H1 (cell line): ENCODE measurements at regions not wholly inside any gene's neighbourhood (a gene's known extent, or its start where the extent isn't known, plus 50 kb on each side); places are given as distances from the start of the nearest gene placed in this dataset.

Experiments used
- CTCF ChIA-PET: fragments of 300-600 bp; sonication (Branson Sonifier 250); formaldehyde crosslinking; loops from one replicate; lab custom pipeline; 2021; ENCODE audit not compliant: partially characterized antibody; lab: Charles Lee
- POLR2A ChIA-PET: fragments of 300-600 bp; sonication (Branson Sonifier 250); formaldehyde crosslinking; loops from one replicate; lab custom pipeline; 2021; ENCODE audit warnings: inconsistent platforms; ENCODE audit not compliant: partially characterized antibody; lab: Charles Lee
- DNase-seq, 2 experiments: peaks; one replicate each; pipeline versions ENCODE4 v3.0.0 to v3.0.0-alpha.2; 2010 to 2022; ENCODE audit warnings: low spot score in 2 of 2, low read depth in 1 of 2, mixed read lengths in 1 of 2
- FAIRE-seq: peaks from 2 replicates; lab custom pipeline; 2011; peaks lifted over from hg19 to GRCh38; lab: Jason Lieb, UNC
- H2AFZ ChIP-seq: 2 replicates; pipeline ENCODE4 v1.8.1; 2012; ENCODE audit warnings: low read length, inconsistent platforms
- H2AK5ac ChIP-seq: 2 replicates; pipeline ENCODE4 v1.6.1; 2013; ENCODE audit warnings: low read depth, low read length
- H2BK120ac ChIP-seq: replicated peaks from 2 replicates; pipeline ENCODE3; 2013; ENCODE audit warnings: low read depth, low read length, inconsistent platforms
- H2BK12ac ChIP-seq: 2 replicates; pipeline ENCODE4 v1.6.1; 2013; ENCODE audit warnings: low read depth, low read length
- H2BK15ac ChIP-seq: 2 replicates; pipeline ENCODE4 v1.6.1; 2013; ENCODE audit warnings: low read length
- H2BK20ac ChIP-seq: 2 replicates; pipeline ENCODE4 v1.6.1; 2013; ENCODE audit warnings: low read length
- H2BK5ac ChIP-seq: 2 replicates; pipeline ENCODE4 v1.6.1; 2013; ENCODE audit warnings: low read depth, low read length
- H3K14ac ChIP-seq: 2 replicates; pipeline ENCODE4 v1.6.1; 2013; ENCODE audit warnings: inconsistent platforms; ENCODE audit not compliant: insufficient read length
- H3K18ac ChIP-seq: 2 replicates; pipeline ENCODE4 v1.6.1; 2013; ENCODE audit warnings: low read length; ENCODE audit errors: extremely low read depth
- H3K23ac ChIP-seq: 2 replicates; pipeline ENCODE4 v1.6.1; 2013; ENCODE audit warnings: inconsistent platforms; ENCODE audit not compliant: insufficient read length
- H3K23me2 ChIP-seq: 2 replicates; pipeline ENCODE4 v1.6.1; 2013; ENCODE audit warnings: low read depth, low read length
- H3K27ac ChIP-seq: 2 replicates; pipeline ENCODE4 v1.6.1; 2011; ENCODE audit warnings: low read depth, low read length, inconsistent platforms
- H3K27me3 ChIP-seq, 4 experiments: replicated peaks in 1 of 4; 1 replicate in 1 of 4; 2 replicates in 3 of 4; pipeline versions ENCODE4 v1.6.1 to v1.8.1; 2011 to 2013; ENCODE audit warnings: low read length in 3 of 4, mild to moderate bottlenecking in 3 of 4, inconsistent platforms in 2 of 4, mixed read lengths in 2 of 4, moderate library complexity in 1 of 4; ENCODE audit not compliant: control insufficient read depth in 3 of 4, insufficient read depth in 3 of 4; ENCODE audit errors: extremely low read depth in 1 of 4
- H3K36me3 ChIP-seq, 4 experiments: 2 replicates each; pipeline versions ENCODE4 v1.6.1 to v1.8.1; 2011 to 2013; ENCODE audit warnings: mild to moderate bottlenecking in 4 of 4, low read length in 3 of 4, moderate library complexity in 2 of 4, control low read depth in 1 of 4, inconsistent platforms in 1 of 4; ENCODE audit not compliant: insufficient read depth in 4 of 4, control insufficient read depth in 2 of 4
- H3K4ac ChIP-seq: replicated peaks from 2 replicates; pipeline ENCODE3; 2013; ENCODE audit warnings: low read length, low read depth, mixed read lengths, inconsistent platforms; ENCODE audit not compliant: insufficient read length
- H3K4me1 ChIP-seq, 4 experiments: replicated peaks in 1 of 4; 1 replicate in 1 of 4; 2 replicates in 3 of 4; pipeline versions ENCODE4 v1.6.1 to v1.8.1; 2011 to 2013; ENCODE audit warnings: low read length in 3 of 4, inconsistent platforms in 2 of 4, mixed read lengths in 1 of 4; ENCODE audit not compliant: insufficient read depth in 4 of 4, control insufficient read depth in 3 of 4
- H3K4me2 ChIP-seq, 2 experiments: 2 replicates each; pipeline versions ENCODE4 v1.6.1 to v1.8.1; 2011 to 2013; ENCODE audit warnings: low read depth in 2 of 2, low read length in 2 of 2, control low read depth in 1 of 2, inconsistent platforms in 1 of 2, mild to moderate bottlenecking in 1 of 2; ENCODE audit not compliant: insufficient read depth in 1 of 2
- H3K4me3 ChIP-seq, 4 experiments: fragments of 200-600, 300-600 bp in 1 of 4; sonication (generic), shearing (Covaris generic), sonication (Bioruptor Twin) in 1 of 4; 2 replicates each; pipeline versions ENCODE4 v1.5.1 to v1.8.1; 2011 to 2016; ENCODE audit warnings: low read length in 4 of 4, low read depth in 3 of 4, control low read depth in 2 of 4, inconsistent platforms in 2 of 4, mild to moderate bottlenecking in 2 of 4, mixed read lengths in 1 of 4, moderate library complexity in 1 of 4; ENCODE audit not compliant: insufficient read depth in 2 of 4; ENCODE audit errors: extremely low read depth in 1 of 4
- H3K56ac ChIP-seq: replicated peaks from 2 replicates; pipeline ENCODE3; 2013; ENCODE audit warnings: low read depth, mild to moderate bottlenecking, mixed read lengths, low read length, inconsistent platforms; ENCODE audit not compliant: insufficient read length
- H3K79me1 ChIP-seq: 2 replicates; pipeline ENCODE4 v1.6.1; 2013; ENCODE audit warnings: low read depth, low read length, control low read depth
- H3K79me2 ChIP-seq, 2 experiments: 2 replicates each; pipeline versions ENCODE4 v1.6.1 to v1.8.1; 2012 to 2013; ENCODE audit warnings: low read length in 2 of 2, mild to moderate bottlenecking in 2 of 2, inconsistent platforms in 1 of 2; ENCODE audit not compliant: insufficient read depth in 2 of 2, control insufficient read depth in 1 of 2
- H3K9ac ChIP-seq, 4 experiments: replicated peaks in 1 of 4; 1 replicate in 1 of 4; 2 replicates in 3 of 4; pipeline versions ENCODE4 v1.6.1 to v1.8.1; 2011 to 2013; ENCODE audit warnings: low read depth in 3 of 4, low read length in 3 of 4, control low read depth in 2 of 4, mild to moderate bottlenecking in 2 of 4, moderate library complexity in 2 of 4, inconsistent platforms in 1 of 4; ENCODE audit errors: extremely low read depth in 1 of 4
- H3K9me3 ChIP-seq, 2 experiments: 2 replicates each; pipeline versions ENCODE4 v1.6.1 to v1.8.1; 2012 to 2013; ENCODE audit warnings: mild to moderate bottlenecking in 2 of 2, moderate library complexity in 2 of 2, control low read depth in 1 of 2, inconsistent platforms in 1 of 2, low read depth in 1 of 2, low read length in 1 of 2, mixed read lengths in 1 of 2; ENCODE audit not compliant: insufficient read depth in 2 of 2
- H4K20me1 ChIP-seq, 2 experiments: replicated peaks in 1 of 2; 2 replicates each; pipeline versions ENCODE3 to v1.8.1; 2011 to 2013; ENCODE audit warnings: inconsistent platforms in 2 of 2, low read length in 2 of 2, mild to moderate bottlenecking in 1 of 2; ENCODE audit not compliant: insufficient read depth in 2 of 2, control insufficient read depth in 1 of 2
- H4K5ac ChIP-seq: 2 replicates; pipeline ENCODE4 v1.6.1; 2013; ENCODE audit warnings: low read length, low read depth, mixed read lengths, inconsistent platforms; ENCODE audit not compliant: insufficient read length
- H4K8ac ChIP-seq: 2 replicates; pipeline ENCODE4 v1.8.0; 2013; ENCODE audit warnings: mild to moderate bottlenecking, moderate library complexity, low read length, inconsistent platforms; ENCODE audit not compliant: insufficient read depth; ENCODE audit errors: extremely low read depth
- H4K91ac ChIP-seq: replicated peaks from 2 replicates; pipeline ENCODE3; 2013; ENCODE audit warnings: low read length, mixed read lengths, inconsistent platforms; ENCODE audit not compliant: insufficient read length
- MAFK ChIP-seq: IDR thresholded peaks from 2 replicates; pipeline ENCODE4 v1.6.1; 2012; ENCODE audit warnings: low read depth, mild to moderate bottlenecking, improper control_type of control experiment, low read length
- POLR2A ChIP-seq, 2 experiments: IDR thresholded peaks; 1 replicate in 1 of 2; 2 replicates in 1 of 2; pipeline ENCODE4 v1.6.1; 2011; ENCODE audit warnings: low read depth in 2 of 2, low read length in 2 of 2, mild to moderate bottlenecking in 2 of 2; ENCODE audit errors: control extremely low read depth in 1 of 2
- WGBS, 2 experiments: shearing (Covaris generic) in 1 of 2; methylation state at CpG; one replicate each; pipeline versions ENCODE4 v1.1.6 to v1.1.7; 2013 to 2015; ENCODE audit warnings: low lambda C conversion rate in 2 of 2, mixed read lengths in 2 of 2, inconsistent platforms in 1 of 2, low coverage in 1 of 2, missing lambda C conversion rate in 1 of 2; ENCODE audit not compliant: insufficient replicate concordance in 2 of 2, insufficient coverage in 1 of 2, insufficient read length in 1 of 2; ENCODE audit errors: extremely low coverage in 1 of 2, missing lambda C conversion rate in 1 of 2; 5-methylcytosine and 5-hydroxymethylcytosine counted together

- no peak overlapping the region for H2BK15ac ChIP-seq
- peaks cover 2% of the 10 kb centered on the region; the same call in 1 of the 2 replicates for H3K23me2 ChIP-seq
- H2BK20ac ChIP-seq: no peak overlapping the region
- H2AK5ac ChIP-seq: no peak overlapping the region
- H3K4me2 ChIP-seq: peak overlapping the region; percentile 66 to 71; a peak in 2 of 4 replicates
- H3K27ac ChIP-seq: no peak overlapping the region
- no peak overlapping the region for H3K23ac ChIP-seq
- no peak overlapping the region for H3K18ac ChIP-seq
- TF ChIP-seq POLR2A (IDR thresholded peaks at IDR 0.05; ENCODE audit: control extremely low read depth in 1 of 2, low read depth in 2 of 2, low read length in 2 of 2) (no peak), MAFK (peak; percentile 54)
- H2AFZ ChIP-seq: no peak overlapping the region
- no peak for FAIRE-seq
- no peaks in the 10 kb centered on the region for H3K79me2 ChIP-seq
- H3K9me3 ChIP-seq: no peaks in the 10 kb centered on the region
- CTCF ChIA-PET: interaction anchor here (1.0 to 2.3 kb wide), 8 partner anchors 9 to 138 kb away, joined by 3 to 7 read pairs (median 4); no protein-coding TSS in a partner anchor
- no peak for DNase-seq
- no peak overlapping the region for H4K8ac ChIP-seq
- no peak overlapping the region for H2BK5ac ChIP-seq
- H3K36me3 ChIP-seq: no peaks in the 10 kb centered on the region
- peaks cover 0 to 5% (median 0%) of the 10 kb centered on the region in 4 experiments; a peak in 1 of 7 replicates for H3K4me1 ChIP-seq
- no peaks in the 10 kb centered on the region for H3K79me1 ChIP-seq
- no peak overlapping the region for H3K4ac ChIP-seq
- no peak overlapping the region for H2BK12ac ChIP-seq
- no peak overlapping the region for H4K91ac ChIP-seq
- no peak overlapping the region for H4K5ac ChIP-seq
- POLR2A ChIA-PET: no interaction called here
- no peak overlapping the region for H3K14ac ChIP-seq
- H3K9ac ChIP-seq: no peak overlapping the region
- H4K20me1 ChIP-seq: no peaks in the 10 kb centered on the region
- peaks cover 1 to 14% (median 12%) of the 10 kb centered on the region in 4 experiments for H3K27me3 ChIP-seq
- H3K56ac ChIP-seq: no peak overlapping the region
- peak overlapping the region in 2 of 4 experiments; percentile 20 to 53; a peak in 3 of 8 replicates for H3K4me3 ChIP-seq
- no peak overlapping the region for H2BK120ac ChIP-seq
- 88% methylated on average over 15 of the region's 15 CpGs; no CpG with 5 or more reads in 1 of the 2 experiments for WGBS, 2 experiments
These were observed 145.4 kb upstream of the SATB2 start for GRCh38 chr2:199602896-199603717.
